OCI-M1 (cell line): ENCODE measurements at regions not wholly inside any gene's neighbourhood (a gene's known extent, or its start where the extent isn't known, plus 50 kb on each side); places are given as distances from the start of the nearest gene placed in this dataset.
"Not testable (repeated sequence)": the region's sequence is repeated elsewhere in the genome, so short reads cannot be mapped to it uniquely, and the experiment has no call there.

Experiments used
- DNase-seq: peaks from one replicate; lab custom pipeline; 2025; lab: John Stamatoyannopoulos, UW

GRCh38 chr4:134499074-134499473 lies 297.5 kb upstream of the PABPC4L start:
- DNase-seq = no peak

- DNase-seq = peak; percentile 35
Observed at GRCh38 chr4:134490863-134491262, 289.3 kb upstream of the PABPC4L start.

- not testable (repeated sequence) for DNase-seq
Observed at GRCh38 chr4:134483514-134483913, 281.9 kb upstream of the PABPC4L start.

- no peak for DNase-seq
Observed at GRCh38 chr4:134471569-134471968, 270.0 kb upstream of the PABPC4L start.

GRCh38 chr4:134470544-134470943 lies 269.0 kb upstream of the PABPC4L start:
- DNase-seq = peak; percentile 58

- DNase-seq = peak; percentile 38
Observed at GRCh38 chr4:134465417-134465816, 263.8 kb upstream of the PABPC4L start.

- no peak for DNase-seq
Observed at GRCh38 chr4:134463771-134464170, 262.2 kb upstream of the PABPC4L start.

GRCh38 chr4:134426821-134427220 lies 225.2 kb upstream of the PABPC4L start:
- no peak for DNase-seq

GRCh38 chr4:134425756-134426155 lies 224.2 kb upstream of the PABPC4L start:
- no peak for DNase-seq

GRCh38 chr4:134422776-134423175 lies 221.2 kb upstream of the PABPC4L start:
- no peak for DNase-seq

- no peak for DNase-seq
Observed at GRCh38 chr4:134421734-134422133, 220.1 kb upstream of the PABPC4L start.

GRCh38 chr4:134408897-134409296 lies 207.3 kb upstream of the PABPC4L start:
- no peak for DNase-seq

- no peak for DNase-seq
Observed at GRCh38 chr4:134401798-134402197, 200.2 kb upstream of the PABPC4L start.

- DNase-seq = peak; percentile 69
Observed at GRCh38 chr4:134393592-134393991, 192.0 kb upstream of the PABPC4L start.

GRCh38 chr4:134390319-134390718 lies 188.7 kb upstream of the PABPC4L start:
- no peak for DNase-seq

GRCh38 chr4:134388351-134388750 lies 186.8 kb upstream of the PABPC4L start:
- peak; percentile 20 for DNase-seq

GRCh38 chr4:134382478-134383227 lies 181.1 kb upstream of the PABPC4L start:
- DNase-seq = no peak

GRCh38 chr4:134375775-134376174 lies 174.2 kb upstream of the PABPC4L start:
- no peak for DNase-seq

- DNase-seq = no peak
Observed at GRCh38 chr4:134365852-134366251, 164.3 kb upstream of the PABPC4L start.

GRCh38 chr4:134364928-134365327 lies 163.3 kb upstream of the PABPC4L start:
- no peak for DNase-seq

- DNase-seq = no peak
Observed at GRCh38 chr4:134345244-134345643, 143.7 kb upstream of the PABPC4L start.

GRCh38 chr4:134343656-134344055 lies 142.1 kb upstream of the PABPC4L start:
- DNase-seq = no peak

GRCh38 chr4:134343081-134343480 lies 141.5 kb upstream of the PABPC4L start:
- no peak for DNase-seq

- DNase-seq = no peak
Observed at GRCh38 chr4:134337574-134337973, 136.0 kb upstream of the PABPC4L start.
